Esophagus squamous epithelium (tissue), 4 donors: ENCODE measurements at regions not wholly inside any gene's neighbourhood (a gene's known extent, or its start where the extent isn't known, plus 50 kb on each side); places are given as distances from the start of the nearest gene placed in this dataset.

Experiments
- POLR2A ChIP-seq, 4 donors: fragments of 450-650 bp; IDR thresholded peaks; one replicate each; pipeline ENCODE4 v1.6.1; 2017; ENCODE audit warnings: antibody characterized with exemption in 4 of 4, mild to moderate bottlenecking in 4 of 4, moderate library complexity in 3 of 4
- TF ChIP-seq, protein P1 (sequence below), 6 experiments: fragments of 450-650 bp in 4 of 6; fragments of 200-600 bp in 2 of 6; sonication (generic) in 2 of 6; IDR thresholded peaks; one replicate each; pipeline ENCODE4 v1.5.1; 2016 to 2019; ENCODE audit warnings: antibody characterized with exemption in 6 of 6, mild to moderate bottlenecking in 4 of 6, moderate library complexity in 4 of 6

DNA sequence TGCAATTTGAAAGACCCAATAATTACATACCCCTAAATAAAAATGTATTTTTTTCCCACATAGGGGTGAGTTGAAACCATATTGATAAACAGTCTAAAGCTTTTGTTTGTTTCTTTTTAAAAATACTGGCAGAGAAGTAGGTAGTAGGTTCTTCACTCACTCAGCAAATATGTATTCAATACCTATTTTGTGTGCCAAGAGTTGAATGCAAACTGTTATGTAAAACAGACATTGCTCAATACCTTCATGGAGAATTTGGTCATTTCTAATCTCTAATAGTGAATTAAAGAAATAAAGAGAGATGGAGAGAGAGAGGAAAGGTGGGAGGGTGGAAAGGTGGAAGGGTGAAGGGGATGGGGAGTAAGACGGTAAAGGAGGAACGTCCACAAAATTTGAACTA lies 589.9 kb upstream of the GNPDA2 start:
- TF ChIP-seq POLR2A (IDR thresholded peaks at IDR 0.05) = no peak
- TF ChIP-seq, protein P1, sequence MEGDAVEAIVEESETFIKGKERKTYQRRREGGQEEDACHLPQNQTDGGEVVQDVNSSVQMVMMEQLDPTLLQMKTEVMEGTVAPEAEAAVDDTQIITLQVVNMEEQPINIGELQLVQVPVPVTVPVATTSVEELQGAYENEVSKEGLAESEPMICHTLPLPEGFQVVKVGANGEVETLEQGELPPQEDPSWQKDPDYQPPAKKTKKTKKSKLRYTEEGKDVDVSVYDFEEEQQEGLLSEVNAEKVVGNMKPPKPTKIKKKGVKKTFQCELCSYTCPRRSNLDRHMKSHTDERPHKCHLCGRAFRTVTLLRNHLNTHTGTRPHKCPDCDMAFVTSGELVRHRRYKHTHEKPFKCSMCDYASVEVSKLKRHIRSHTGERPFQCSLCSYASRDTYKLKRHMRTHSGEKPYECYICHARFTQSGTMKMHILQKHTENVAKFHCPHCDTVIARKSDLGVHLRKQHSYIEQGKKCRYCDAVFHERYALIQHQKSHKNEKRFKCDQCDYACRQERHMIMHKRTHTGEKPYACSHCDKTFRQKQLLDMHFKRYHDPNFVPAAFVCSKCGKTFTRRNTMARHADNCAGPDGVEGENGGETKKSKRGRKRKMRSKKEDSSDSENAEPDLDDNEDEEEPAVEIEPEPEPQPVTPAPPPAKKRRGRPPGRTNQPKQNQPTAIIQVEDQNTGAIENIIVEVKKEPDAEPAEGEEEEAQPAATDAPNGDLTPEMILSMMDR (IDR thresholded peaks at IDR 0.05) = no peak
